CD4-positive, alpha-beta T cell treated with Interleukin-12 subunit alpha and Interleukin-12 subunit beta, for 1 hour (primary cell): ENCODE measurements at regions not wholly inside any gene's neighbourhood (a gene's known extent, or its start where the extent isn't known, plus 50 kb on each side); places are given as distances from the start of the nearest gene placed in this dataset.
"Not testable (repeated sequence)": the region's sequence is repeated elsewhere in the genome, so short reads cannot be mapped to it uniquely, and the experiment has no call there.

Experiments
- DNase-seq: peaks from one replicate; pipeline ENCODE4 v3.0.0-alpha.2; 2020

GRCh38 chrX:148080593-148080992, 99.5 kb downstream of the FMR1NB start:
- no peak for DNase-seq

GRCh38 chrX:148084611-148085010, 103.5 kb downstream of the FMR1NB start:
- DNase-seq: no peak

- no peak for DNase-seq
Measured at GRCh38 chrX:148120151-148120550, 139.0 kb downstream of the FMR1NB start.

- no peak for DNase-seq
Measured at GRCh38 chrX:148120999-148121623, 140.0 kb downstream of the FMR1NB start.

GRCh38 chrX:148128872-148129505, 147.9 kb downstream of the FMR1NB start:
- not testable (repeated sequence) for DNase-seq

- peak; percentile 3 for DNase-seq
Measured at GRCh38 chrX:148133105-148133725, 152.1 kb downstream of the FMR1NB start.

GRCh38 chrX:148134578-148134977, 153.4 kb downstream of the FMR1NB start:
- DNase-seq: no peak

- DNase-seq: no peak
Measured at GRCh38 chrX:148135738-148136137, 154.6 kb downstream of the FMR1NB start.

GRCh38 chrX:148146121-148146520, 165.0 kb downstream of the FMR1NB start:
- no peak for DNase-seq

GRCh38 chrX:148156986-148157385, 175.8 kb downstream of the FMR1NB start:
- DNase-seq: no peak

- DNase-seq: no peak
Measured at GRCh38 chrX:148159796-148160195, 178.7 kb downstream of the FMR1NB start.

GRCh38 chrX:148161701-148162100, 180.6 kb downstream of the FMR1NB start:
- DNase-seq: no peak

- DNase-seq: no peak
Measured at GRCh38 chrX:148185631-148186030, 204.5 kb downstream of the FMR1NB start.

GRCh38 chrX:148192547-148192946, 211.4 kb downstream of the FMR1NB start:
- no peak for DNase-seq

- DNase-seq: no peak
Measured at GRCh38 chrX:148193759-148194158, 212.6 kb downstream of the FMR1NB start.

- no peak for DNase-seq
Measured at GRCh38 chrX:148203531-148203930, 222.4 kb downstream of the FMR1NB start.

GRCh38 chrX:148204195-148204594, 223.1 kb downstream of the FMR1NB start:
- no peak for DNase-seq

- DNase-seq: no peak
Measured at GRCh38 chrX:148214786-148215185, 233.6 kb downstream of the FMR1NB start.

GRCh38 chrX:148215726-148216125, 234.6 kb downstream of the FMR1NB start:
- DNase-seq: no peak

GRCh38 chrX:148223361-148223760, 242.2 kb downstream of the FMR1NB start:
- no peak for DNase-seq

GRCh38 chrX:148228521-148228920, 247.4 kb downstream of the FMR1NB start:
- DNase-seq: no peak

- no peak for DNase-seq
Measured at GRCh38 chrX:148229801-148230303, 248.7 kb downstream of the FMR1NB start.

GRCh38 chrX:148259990-148260389, 240.4 kb upstream of the AFF2 start:
- DNase-seq: no peak

GRCh38 chrX:148265829-148266228, 234.6 kb upstream of the AFF2 start:
- DNase-seq: no peak
